Neutrophil (primary cell): ENCODE measurements at regions not wholly inside any gene's neighbourhood (a gene's known extent, or its start where the extent isn't known, plus 50 kb on each side); places are given as distances from the start of the nearest gene placed in this dataset.

Experiments used
- H3K27ac ChIP-seq: fragments of 200-600 bp; sonication (generic); 2 replicates; pipeline ENCODE4 v1.5.1; 2016; ENCODE audit warnings: mild to moderate bottlenecking, moderate library complexity
- H3K27me3 ChIP-seq: fragments of 200-600 bp; sonication (generic); 2 replicates; pipeline ENCODE4 v1.6.0; 2016; ENCODE audit warnings: mild to moderate bottlenecking
- H3K36me3 ChIP-seq: fragments of 200-600 bp; sonication (generic); 2 replicates; pipeline ENCODE4 v1.5.1; 2017
- H3K4me1 ChIP-seq, 2 experiments: fragments of 200-600 bp in 1 of 2; sonication (generic) in 1 of 2; 1 replicate in 1 of 2; 2 replicates in 1 of 2; pipeline versions ENCODE4 v1.5.1 to v1.6.1; 2013 to 2016; ENCODE audit warnings: low read depth in 1 of 2, low read length in 1 of 2, mild to moderate bottlenecking in 1 of 2, moderate library complexity in 1 of 2; ENCODE audit not compliant: control insufficient read depth in 1 of 2, insufficient read depth in 1 of 2
- H3K4me3 ChIP-seq, 2 experiments: fragments of 200-600 bp in 1 of 2; sonication (generic) in 1 of 2; 1 replicate in 1 of 2; 2 replicates in 1 of 2; pipeline ENCODE4 v1.5.1; 2013 to 2016; ENCODE audit warnings: low read depth in 1 of 2, low read length in 1 of 2, mild to moderate bottlenecking in 1 of 2, moderate library complexity in 1 of 2
- H3K9me3 ChIP-seq: fragments of 200-600 bp; sonication (generic); 2 replicates; pipeline ENCODE4 v1.5.1; 2016
- CTCF ChIP-seq: fragments of 200-600 bp; sonication (generic); IDR thresholded peaks from 2 replicates; pipeline ENCODE4 v1.5.1; 2016; ENCODE audit warnings: antibody characterized with exemption

DNA sequence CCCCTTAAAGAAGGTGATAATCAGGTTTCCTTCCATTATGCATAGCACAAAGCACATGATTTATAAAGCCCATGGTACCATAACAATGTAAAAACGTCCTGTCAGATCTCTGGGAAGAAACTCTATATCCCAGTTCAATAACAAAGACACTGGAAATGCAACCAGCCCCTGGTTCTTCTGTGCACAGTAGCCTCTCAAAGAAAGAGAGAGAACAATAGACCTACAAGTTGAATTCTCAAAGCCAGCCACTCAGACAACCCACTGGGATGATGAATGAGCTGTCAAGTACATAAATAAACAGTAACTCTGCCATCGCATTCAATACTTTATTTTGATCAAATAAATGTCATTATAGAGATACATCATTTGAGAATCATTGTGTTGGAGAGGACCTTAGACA, 400.1 kb upstream of the CPEB2 start:
- no peaks in the 10 kb centered on the region for H3K9me3 ChIP-seq
- TF ChIP-seq CTCF, result no peak
- no peaks in the 10 kb centered on the region for H3K4me1 ChIP-seq
- no peaks in the 10 kb centered on the region for H3K27me3 ChIP-seq
- H3K36me3 ChIP-seq, result no peaks in the 10 kb centered on the region
- no peak overlapping the region for H3K4me3 ChIP-seq
- no peak overlapping the region for H3K27ac ChIP-seq

- no peak overlapping the region for H3K4me3 ChIP-seq
- no peaks in the 10 kb centered on the region for H3K36me3 ChIP-seq
- H3K27ac ChIP-seq, result no peak overlapping the region
- H3K9me3 ChIP-seq, result no peaks in the 10 kb centered on the region
- no peaks in the 10 kb centered on the region for H3K27me3 ChIP-seq
- no peak for TF ChIP-seq CTCF
- no peaks in the 10 kb centered on the region for H3K4me1 ChIP-seq
Measured at GRCh38 chr4:14607001-14607400, 395.3 kb upstream of the CPEB2 start.

DNA sequence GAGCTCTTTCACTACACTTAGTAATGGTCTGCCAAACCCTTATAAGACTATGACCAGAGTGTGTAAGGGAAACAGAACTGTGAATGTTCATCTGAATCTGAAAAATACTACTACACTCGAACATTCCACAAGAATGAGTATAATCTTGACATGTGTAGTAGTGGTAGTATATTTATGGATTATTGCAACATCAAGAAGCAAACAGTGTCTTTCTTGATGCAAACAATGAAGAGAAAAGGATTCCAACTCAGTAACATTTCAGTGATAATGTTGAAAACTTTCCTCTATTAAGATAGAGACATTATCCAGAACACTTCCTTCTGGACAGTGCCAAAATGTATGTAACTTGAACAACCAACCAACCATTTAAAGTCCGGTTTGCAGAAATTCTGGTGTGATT, 394.7 kb upstream of the CPEB2 start:
- no peaks in the 10 kb centered on the region for H3K27me3 ChIP-seq
- no peak overlapping the region for H3K27ac ChIP-seq
- no peaks in the 10 kb centered on the region for H3K4me1 ChIP-seq
- H3K4me3 ChIP-seq, result no peak overlapping the region
- H3K9me3 ChIP-seq, result no peaks in the 10 kb centered on the region
- no peaks in the 10 kb centered on the region for H3K36me3 ChIP-seq
- TF ChIP-seq CTCF, result no peak

DNA sequence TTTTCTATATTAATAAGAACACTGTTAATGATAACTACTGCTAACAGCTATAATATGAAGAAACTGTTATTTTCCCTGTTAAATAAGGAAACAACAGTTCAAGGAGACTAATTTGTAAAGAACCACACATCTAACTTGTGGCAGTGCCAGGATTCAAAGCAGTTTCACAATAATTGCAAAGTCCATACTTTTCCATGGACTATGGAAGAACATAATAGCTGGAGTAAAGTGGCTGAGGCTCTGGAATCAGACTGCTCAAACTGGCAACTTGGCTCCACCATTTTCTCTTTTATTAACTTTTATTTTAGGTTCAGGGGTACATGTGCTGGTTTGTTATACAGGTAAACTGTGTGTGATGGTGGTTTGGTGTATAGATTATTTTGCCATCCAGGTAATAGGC, 393.7 kb upstream of the CPEB2 start:
- Histone ChIP-seq H3K4me1 (no peaks in the 10 kb centered on the region), H3K27ac (no peak overlapping the region), H3K4me3 (no peak overlapping the region), H3K27me3 (no peaks in the 10 kb centered on the region), H3K36me3 (no peaks in the 10 kb centered on the region), H3K9me3 (no peaks in the 10 kb centered on the region)
- no peak for TF ChIP-seq CTCF

DNA sequence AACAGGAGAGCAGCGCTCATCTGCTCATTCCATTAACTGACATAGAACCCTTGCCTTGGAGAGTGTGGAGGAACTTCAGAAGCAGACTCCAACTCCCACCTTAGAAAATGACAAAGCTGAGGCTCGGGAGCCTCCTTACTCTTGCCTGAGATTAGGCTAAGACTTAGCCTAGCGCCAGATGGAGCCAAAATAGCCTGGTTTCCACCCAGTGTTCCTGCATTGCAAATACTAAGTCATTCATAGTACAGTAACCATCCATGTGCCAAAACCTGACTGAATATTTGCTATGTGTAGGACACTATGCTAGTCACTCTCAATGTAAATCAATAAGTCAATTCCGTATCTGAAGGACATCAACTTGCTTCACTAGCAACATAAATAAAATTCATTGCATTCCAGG, 387.4 kb upstream of the CPEB2 start:
- Histone ChIP-seq H3K27ac (no peak overlapping the region), H3K27me3 (no peaks in the 10 kb centered on the region), H3K4me1 (no peaks in the 10 kb centered on the region), H3K36me3 (no peaks in the 10 kb centered on the region), H3K4me3 (no peak overlapping the region), H3K9me3 (no peaks in the 10 kb centered on the region)
- TF ChIP-seq CTCF, result no peak

- Histone ChIP-seq H3K27ac (no peak overlapping the region), H3K4me1 (no peaks in the 10 kb centered on the region), H3K36me3 (no peaks in the 10 kb centered on the region), H3K9me3 (no peaks in the 10 kb centered on the region), H3K4me3 (no peak overlapping the region), H3K27me3 (no peaks in the 10 kb centered on the region)
- no peak for TF ChIP-seq CTCF
Measured at GRCh38 chr4:14615671-14616070, 386.6 kb upstream of the CPEB2 start.
